ENCODE measurements at regions not wholly inside any gene's neighbourhood (a gene's known extent, or its start where the extent isn't known, plus 50 kb on each side); places are given as distances from the start of the nearest gene placed in this dataset.
"Not testable (repeated sequence)": the region's sequence is repeated elsewhere in the genome, so short reads cannot be mapped to it uniquely, and the experiment has no call there.

DNA sequence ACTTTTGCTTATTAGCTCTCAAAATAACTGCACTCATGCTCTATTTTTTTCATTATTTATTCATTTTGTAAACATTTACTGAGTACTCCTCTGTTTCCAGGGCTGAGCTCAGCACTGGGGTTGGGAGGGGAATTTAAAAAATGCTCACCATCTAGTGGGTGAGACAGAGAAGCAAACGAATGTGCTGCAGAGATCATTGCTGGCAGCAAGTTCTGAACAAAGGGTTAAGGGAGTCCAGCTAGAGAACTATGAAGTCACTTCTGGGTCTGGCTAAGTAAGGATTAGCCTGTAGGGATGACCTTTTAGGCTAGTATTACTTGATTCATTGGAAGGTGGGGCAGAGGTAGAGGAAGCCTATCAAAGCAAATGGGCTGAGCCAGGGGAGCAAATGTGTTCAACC, 99.1 kb upstream of the ZNF644 start:
- in situ Hi-C loops (cut with HindIII; ENCODE audit: low pct_unique_long_range_greater_than_20kb, low sequenced_read_pairs) = no loop called here
- no peak for DNase-seq (ENCODE audit: low read depth)

DNA sequence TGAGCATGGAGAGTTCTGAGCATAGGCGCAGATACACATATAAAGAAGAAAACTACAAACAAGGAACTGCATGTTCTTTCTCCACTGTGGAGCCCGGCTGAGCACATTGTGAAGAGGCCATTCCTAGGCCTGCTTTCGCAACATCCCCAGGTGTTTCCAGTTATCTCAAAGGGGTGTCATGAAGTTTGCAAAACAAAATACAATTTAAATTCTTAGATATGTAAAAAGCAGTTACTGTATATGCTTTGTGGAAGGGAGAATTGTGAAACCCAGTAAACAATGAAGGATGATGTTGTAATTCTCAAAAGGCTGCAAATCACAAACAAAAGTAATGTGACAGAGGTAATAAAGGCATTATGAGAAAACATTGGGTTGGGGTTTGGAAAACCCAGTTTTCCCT, 98.6 kb upstream of the ZNF644 start:
- in situ Hi-C loops (cut with HindIII; ENCODE audit: low pct_unique_long_range_greater_than_20kb, low sequenced_read_pairs) = no loop called here
- no peak for DNase-seq (ENCODE audit: low read depth)

GRCh38 chr1:91104712-91105111, 82.9 kb upstream of the ZNF644 start:
- DNase-seq (ENCODE audit: low read depth) = no peak
- in situ Hi-C loops (cut with HindIII; ENCODE audit: low pct_unique_long_range_greater_than_20kb, low sequenced_read_pairs) = no loop called here

GRCh38 chr1:91101328-91101727, 79.5 kb upstream of the ZNF644 start:
- in situ Hi-C loops (cut with HindIII; ENCODE audit: low pct_unique_long_range_greater_than_20kb, low sequenced_read_pairs) = no loop called here
- DNase-seq (ENCODE audit: low read depth) = no peak

DNA sequence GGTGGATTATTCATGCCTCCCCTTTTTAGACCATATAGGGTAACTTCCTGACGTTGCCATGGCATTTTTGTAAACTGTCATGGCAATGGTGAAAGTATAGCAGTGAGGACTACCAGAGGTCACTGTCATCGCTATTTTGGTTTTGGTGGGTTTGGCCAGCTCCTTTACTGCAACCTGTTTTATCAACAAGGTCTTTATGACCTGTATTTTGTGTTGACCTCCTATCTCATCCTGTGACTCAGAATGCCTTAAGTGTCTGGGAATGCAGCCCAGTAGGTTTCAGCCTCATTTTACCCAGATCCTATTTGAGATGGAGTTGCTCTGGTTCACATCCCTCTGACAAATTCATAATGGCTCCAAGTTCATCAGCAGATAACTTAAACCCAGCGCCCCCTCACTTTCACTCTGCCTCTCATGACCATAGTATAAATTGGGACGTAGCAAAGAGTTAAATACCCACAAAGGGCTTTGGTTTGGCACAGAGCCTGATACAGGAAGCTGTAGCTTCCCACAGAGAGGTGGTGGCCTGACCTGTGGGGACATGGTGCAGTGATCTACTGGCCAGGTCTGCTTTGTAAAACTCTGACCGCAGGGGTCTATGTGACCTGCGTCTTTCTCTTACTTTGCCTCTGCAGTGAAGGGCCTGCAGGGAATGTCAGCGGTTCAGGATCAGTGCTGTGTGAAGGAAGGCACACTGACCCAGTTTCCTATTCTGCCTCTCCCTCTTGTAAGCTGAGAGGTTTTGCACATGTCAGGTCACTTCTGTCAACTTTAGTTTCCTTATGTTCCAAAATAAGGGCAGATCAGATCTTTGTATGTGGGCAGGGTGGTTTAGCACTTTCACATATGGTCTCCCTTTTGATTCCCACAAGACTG, 78.1 kb upstream of the ZNF644 start:
- in situ Hi-C loops (cut with HindIII; ENCODE audit: low pct_unique_long_range_greater_than_20kb, low sequenced_read_pairs) = no loop called here
- DNase-seq (ENCODE audit: low read depth) = peak; percentile 8

GRCh38 chr1:91098299-91098906, 76.6 kb upstream of the ZNF644 start:
- in situ Hi-C loops (cut with HindIII; ENCODE audit: low pct_unique_long_range_greater_than_20kb, low sequenced_read_pairs) = no loop called here
- no peak for DNase-seq (ENCODE audit: low read depth)

DNA sequence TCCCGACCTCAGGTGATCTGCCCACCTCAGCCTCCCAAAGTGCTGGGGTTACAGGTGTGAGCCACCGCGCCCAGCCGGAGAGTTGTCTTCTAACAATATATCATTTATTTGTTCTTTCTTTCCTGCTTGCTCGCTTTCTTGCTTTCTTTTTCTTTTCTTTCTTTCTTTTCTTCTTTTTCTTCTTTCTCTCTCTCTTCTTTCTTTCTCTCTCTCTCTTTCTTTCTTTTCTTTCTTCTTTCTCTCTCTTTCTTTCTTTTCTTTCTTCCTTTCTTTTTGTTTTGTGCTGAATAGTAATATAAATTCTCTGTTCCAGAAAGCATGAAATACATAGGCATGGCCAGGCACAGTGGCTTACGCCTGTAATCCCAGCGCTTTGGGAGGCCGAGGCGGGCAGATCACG, 73.5 kb upstream of the ZNF644 start:
- in situ Hi-C loops (cut with HindIII; ENCODE audit: low pct_unique_long_range_greater_than_20kb, low sequenced_read_pairs); DNase-seq (ENCODE audit: low read depth): not testable (repeated sequence)

GRCh38 chr1:91092503-91092902, 70.7 kb upstream of the ZNF644 start:
- in situ Hi-C loops (cut with HindIII; ENCODE audit: low pct_unique_long_range_greater_than_20kb, low sequenced_read_pairs) = loop anchor here (5.0 kb wide), 1 partner anchor 70 kb away; the partner anchor contains the start of gene ZNF644
- peak; percentile 81 for DNase-seq (ENCODE audit: low read depth)

GRCh38 chr1:91091812-91092211, 70.0 kb upstream of the ZNF644 start:
- peak; percentile 82 for DNase-seq (ENCODE audit: low read depth)
- in situ Hi-C loops (cut with HindIII; ENCODE audit: low pct_unique_long_range_greater_than_20kb, low sequenced_read_pairs) = loop anchor here (5.0 kb wide), 1 partner anchor 70 kb away; the partner anchor contains the start of gene ZNF644

DNA sequence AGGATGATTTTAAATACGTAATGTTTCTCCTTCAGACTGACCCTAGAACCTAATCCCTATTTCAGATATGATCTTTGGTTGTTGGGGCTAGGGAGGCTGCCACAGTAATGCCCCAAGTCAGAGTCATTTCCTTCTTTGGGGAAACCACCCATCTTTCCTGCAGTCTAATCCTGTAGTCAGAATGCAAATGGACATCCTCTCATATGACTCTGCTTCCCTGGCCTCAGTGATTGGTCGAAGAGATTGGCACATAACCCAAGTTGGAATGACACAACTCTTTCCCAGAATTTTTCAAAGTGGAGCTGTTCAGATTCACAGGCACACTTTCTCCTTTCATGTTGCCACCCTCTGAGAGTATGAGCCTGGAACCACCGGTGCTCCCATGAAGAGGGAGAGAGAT, 58.8 kb upstream of the ZNF644 start:
- in situ Hi-C loops (cut with HindIII; ENCODE audit: low pct_unique_long_range_greater_than_20kb, low sequenced_read_pairs) = no loop called here
- no peak for DNase-seq (ENCODE audit: low read depth)

GRCh38 chr1:91078859-91079258, 57.0 kb upstream of the ZNF644 start:
- DNase-seq (ENCODE audit: low read depth) = no peak
- in situ Hi-C loops (cut with HindIII; ENCODE audit: low pct_unique_long_range_greater_than_20kb, low sequenced_read_pairs) = no loop called here

- in situ Hi-C loops (cut with HindIII; ENCODE audit: low pct_unique_long_range_greater_than_20kb, low sequenced_read_pairs) = no loop called here
- no peak for DNase-seq (ENCODE audit: low read depth)
These were observed 55.0 kb upstream of the ZNF644 start for GRCh38 chr1:91076834-91077233.

- DNase-seq (ENCODE audit: low read depth) = no peak
- in situ Hi-C loops (cut with HindIII; ENCODE audit: low pct_unique_long_range_greater_than_20kb, low sequenced_read_pairs) = no loop called here
These were observed 53.6 kb upstream of the ZNF644 start for GRCh38 chr1:91075233-91076135.

DNA sequence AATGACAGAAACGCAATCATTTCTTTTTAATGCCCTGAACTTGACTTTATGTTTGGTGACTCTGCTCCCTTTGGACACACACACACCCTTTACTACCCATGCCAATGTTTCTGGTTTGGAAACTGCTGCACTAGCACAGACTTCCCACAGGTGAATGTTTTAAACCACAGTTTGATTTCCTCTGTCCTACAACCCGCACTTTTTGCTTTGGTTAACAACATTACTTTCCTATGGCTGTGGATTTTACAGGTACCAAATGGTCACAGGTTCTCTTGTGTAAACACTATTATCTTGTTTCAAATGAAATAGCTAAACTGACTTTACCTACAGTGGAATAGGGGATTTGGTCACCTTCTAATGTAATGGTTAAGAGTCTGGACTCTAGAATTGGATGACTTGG, 51.5 kb upstream of the ZNF644 start:
- in situ Hi-C loops (cut with HindIII; ENCODE audit: low pct_unique_long_range_greater_than_20kb, low sequenced_read_pairs) = no loop called here
- no peak for DNase-seq (ENCODE audit: low read depth)

- in situ Hi-C loops (cut with HindIII; ENCODE audit: low pct_unique_long_range_greater_than_20kb, low sequenced_read_pairs) = no loop called here
- no peak for DNase-seq (ENCODE audit: low read depth)
These were observed 50.0 kb upstream of the ZNF644 start for GRCh38 chr1:91071838-91072237.
